B cell (primary cell): ENCODE measurements at regions not wholly inside any gene's neighbourhood (a gene's known extent, or its start where the extent isn't known, plus 50 kb on each side); places are given as distances from the start of the nearest gene placed in this dataset.

Experiments used
- EZH2 ChIP-seq: IDR thresholded peaks from 2 replicates; pipeline ENCODE4 v1.6.1; 2012; ENCODE audit warnings: borderline replicate concordance, low read depth, mild to moderate bottlenecking, moderate library complexity, low read length; ENCODE audit not compliant: insufficient read depth, poor library complexity, severe bottlenecking
- TF ChIP-seq, protein P1 (sequence below): fragments of 200-600 bp; IDR thresholded peaks from one replicate; pipeline ENCODE4 v1.8.0; 2022; ENCODE audit warnings: antibody characterized with exemption, mild to moderate bottlenecking

DNA sequence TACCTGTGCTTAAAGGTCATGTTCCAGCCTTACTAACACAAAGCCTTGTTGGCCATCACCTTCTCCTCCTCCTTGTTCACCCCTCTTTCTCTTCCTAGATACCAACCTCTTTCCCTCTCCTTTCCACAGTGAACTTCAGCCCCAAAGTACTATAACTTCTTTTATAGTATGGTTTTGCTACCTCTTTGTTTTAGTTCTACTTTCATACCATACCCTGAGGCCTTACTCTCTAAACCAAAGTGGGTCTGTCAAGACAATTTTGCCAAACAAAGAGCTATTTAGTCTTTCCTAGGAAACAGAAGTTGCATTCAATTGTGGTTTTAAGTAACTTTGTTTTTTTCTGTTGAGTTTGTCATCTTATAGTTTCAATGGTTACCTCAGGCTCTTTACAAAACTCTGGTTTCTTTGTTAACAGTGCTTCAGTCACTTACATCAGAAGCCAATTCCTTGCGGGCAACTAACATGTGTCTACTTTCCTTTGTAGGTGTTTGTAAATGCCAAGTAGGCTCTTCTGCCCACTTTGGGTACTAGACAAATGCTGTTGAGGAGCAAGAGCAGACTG, 623.9 kb upstream of the PKN2 start:
- TF ChIP-seq, protein P1, sequence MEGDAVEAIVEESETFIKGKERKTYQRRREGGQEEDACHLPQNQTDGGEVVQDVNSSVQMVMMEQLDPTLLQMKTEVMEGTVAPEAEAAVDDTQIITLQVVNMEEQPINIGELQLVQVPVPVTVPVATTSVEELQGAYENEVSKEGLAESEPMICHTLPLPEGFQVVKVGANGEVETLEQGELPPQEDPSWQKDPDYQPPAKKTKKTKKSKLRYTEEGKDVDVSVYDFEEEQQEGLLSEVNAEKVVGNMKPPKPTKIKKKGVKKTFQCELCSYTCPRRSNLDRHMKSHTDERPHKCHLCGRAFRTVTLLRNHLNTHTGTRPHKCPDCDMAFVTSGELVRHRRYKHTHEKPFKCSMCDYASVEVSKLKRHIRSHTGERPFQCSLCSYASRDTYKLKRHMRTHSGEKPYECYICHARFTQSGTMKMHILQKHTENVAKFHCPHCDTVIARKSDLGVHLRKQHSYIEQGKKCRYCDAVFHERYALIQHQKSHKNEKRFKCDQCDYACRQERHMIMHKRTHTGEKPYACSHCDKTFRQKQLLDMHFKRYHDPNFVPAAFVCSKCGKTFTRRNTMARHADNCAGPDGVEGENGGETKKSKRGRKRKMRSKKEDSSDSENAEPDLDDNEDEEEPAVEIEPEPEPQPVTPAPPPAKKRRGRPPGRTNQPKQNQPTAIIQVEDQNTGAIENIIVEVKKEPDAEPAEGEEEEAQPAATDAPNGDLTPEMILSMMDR = no peak
- TF ChIP-seq EZH2 = no peak
